ENCODE measurements at regions not wholly inside any gene's neighbourhood (a gene's known extent, or its start where the extent isn't known, plus 50 kb on each side); places are given as distances from the start of the nearest gene placed in this dataset.
"Not testable (repeated sequence)": the region's sequence is repeated elsewhere in the genome, so short reads cannot be mapped to it uniquely, and the experiment has no call there.

GRCh38 chr11:69205743-69206612 lies 50.2 kb downstream of the SMIM38 start:
- DNase-seq: no peak

- not testable (repeated sequence) for DNase-seq
These were observed 50.9 kb downstream of the SMIM38 start for GRCh38 chr11:69206613-69206965.

GRCh38 chr11:69207165-69207889 lies 51.6 kb downstream of the SMIM38 start:
- DNase-seq: no peak

- no peak for DNase-seq
These were observed 52.7 kb downstream of the SMIM38 start for GRCh38 chr11:69208190-69209037.

GRCh38 chr11:69209038-69209350 lies 53.3 kb downstream of the SMIM38 start:
- DNase-seq: no peak

- no peak for DNase-seq
These were observed 53.9 kb downstream of the SMIM38 start for GRCh38 chr11:69209421-69210309.

- DNase-seq: no peak
These were observed 54.7 kb downstream of the SMIM38 start for GRCh38 chr11:69210310-69211035.

- no peak for DNase-seq
These were observed 55.8 kb downstream of the SMIM38 start for GRCh38 chr11:69211540-69211919.

GRCh38 chr11:69211920-69212797 lies 56.4 kb downstream of the SMIM38 start:
- DNase-seq: no peak

GRCh38 chr11:69212798-69213110 lies 57.0 kb downstream of the SMIM38 start:
- DNase-seq: no peak

GRCh38 chr11:69213316-69213715 lies 57.6 kb downstream of the SMIM38 start:
- no peak for DNase-seq

GRCh38 chr11:69213964-69214363 lies 58.2 kb downstream of the SMIM38 start:
- no peak for DNase-seq

GRCh38 chr11:69215216-69215615 lies 59.5 kb downstream of the SMIM38 start:
- no peak for DNase-seq

- no peak for DNase-seq
These were observed 60.2 kb downstream of the SMIM38 start for GRCh38 chr11:69215784-69216415.

GRCh38 chr11:69216647-69217051 lies 60.9 kb downstream of the SMIM38 start:
- DNase-seq: no peak

GRCh38 chr11:69217276-69218105 lies 61.8 kb downstream of the SMIM38 start:
- DNase-seq: no peak

- no peak for DNase-seq
These were observed 62.5 kb downstream of the SMIM38 start for GRCh38 chr11:69218271-69218682.

GRCh38 chr11:69218946-69219720 lies 63.4 kb downstream of the SMIM38 start:
- no peak for DNase-seq

- peak; percentile 14 for DNase-seq
These were observed 64.3 kb downstream of the SMIM38 start for GRCh38 chr11:69219991-69220390.
